Nephron progenitor cell (in vitro differentiated cells): ENCODE measurements at regions not wholly inside any gene's neighbourhood (a gene's known extent, or its start where the extent isn't known, plus 50 kb on each side); places are given as distances from the start of the nearest gene placed in this dataset.
"Not testable (repeated sequence)": the region's sequence is repeated elsewhere in the genome, so short reads cannot be mapped to it uniquely, and the experiment has no call there.

Experiments
- DNase-seq: peaks from one replicate; pipeline ENCODE4 v3.0.0; 2021
- H3K27ac Mint-ChIP-seq: 2 replicates; pipeline ENCODE4 v1.8.0; 2021; ENCODE audit warnings: mild to moderate bottlenecking, moderate library complexity, mixed read lengths
- H3K27me3 Mint-ChIP-seq: 2 replicates; pipeline ENCODE4 v1.8.0; 2021; ENCODE audit warnings: mild to moderate bottlenecking, low read depth, mixed read lengths; ENCODE audit not compliant: poor library complexity
- H3K36me3 Mint-ChIP-seq: 2 replicates; pipeline ENCODE4 v1.8.0; 2021; ENCODE audit warnings: low read depth, mixed read lengths
- H3K4me1 Mint-ChIP-seq: 2 replicates; pipeline ENCODE4 v1.8.0; 2021; ENCODE audit warnings: mixed read lengths
- H3K4me3 Mint-ChIP-seq: 2 replicates; pipeline ENCODE4 v1.8.0; 2021; ENCODE audit warnings: mild to moderate bottlenecking, moderate library complexity, mixed read lengths
- H3K9me3 Mint-ChIP-seq: 2 replicates; pipeline ENCODE4 v1.8.0; 2021; ENCODE audit warnings: mild to moderate bottlenecking, moderate library complexity, mixed read lengths
- TF ChIP-seq, protein P1 (sequence below): fragments of 200-600 bp; sonication (generic); IDR thresholded peaks from 2 replicates; pipeline ENCODE4 v1.5.0; 2021; ENCODE audit warnings: antibody characterized with exemption

DNA sequence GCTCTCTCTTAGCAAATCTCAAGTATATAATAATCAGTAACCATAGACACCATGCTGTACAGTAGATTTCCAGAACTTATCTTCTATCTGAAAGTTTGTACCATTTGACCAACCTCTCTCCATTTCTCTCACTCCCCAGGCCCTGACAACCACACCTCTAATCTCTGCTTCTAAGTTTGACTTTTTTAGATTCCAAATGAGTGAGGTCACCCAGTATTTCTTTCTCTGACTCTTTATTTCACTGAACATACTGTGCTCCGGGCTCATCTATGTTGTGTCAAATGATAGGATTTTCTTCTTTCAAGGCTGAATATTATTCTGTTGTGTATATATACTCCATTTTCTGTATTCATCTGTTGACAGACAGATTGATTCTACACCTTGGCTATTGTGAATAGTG lies 110.1 kb upstream of the METTL14 start:
- H3K4me1 Mint-ChIP-seq, H3K9me3 Mint-ChIP-seq, H3K27ac Mint-ChIP-seq, DNase-seq, H3K36me3 Mint-ChIP-seq, H3K4me3 Mint-ChIP-seq: not testable (repeated sequence)
- peaks cover 18% of the 10 kb centered on the region for H3K27me3 Mint-ChIP-seq

DNA sequence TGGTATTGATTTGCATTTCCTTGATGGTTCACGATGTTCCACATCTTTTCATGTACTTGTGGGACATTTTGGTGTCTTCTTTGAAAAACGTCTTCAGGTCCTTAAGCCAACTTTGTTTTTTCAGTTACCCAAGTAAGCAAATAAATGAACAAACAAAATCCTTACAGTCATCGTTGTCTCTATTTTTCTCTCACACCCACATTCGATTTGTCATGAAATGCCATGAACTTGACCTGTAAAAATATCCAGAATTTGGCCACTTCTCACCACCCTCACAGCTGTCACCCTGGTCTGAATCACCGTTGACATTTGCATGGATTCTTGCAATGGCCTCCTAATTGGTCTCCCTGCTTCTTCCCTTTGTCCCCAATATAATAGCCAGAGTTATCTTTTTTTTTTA lies 109.5 kb upstream of the METTL14 start:
- not testable (repeated sequence) for DNase-seq, H3K27ac Mint-ChIP-seq, H3K4me1 Mint-ChIP-seq, H3K4me3 Mint-ChIP-seq, H3K36me3 Mint-ChIP-seq, H3K9me3 Mint-ChIP-seq
- peaks cover 19% of the 10 kb centered on the region for H3K27me3 Mint-ChIP-seq

DNA sequence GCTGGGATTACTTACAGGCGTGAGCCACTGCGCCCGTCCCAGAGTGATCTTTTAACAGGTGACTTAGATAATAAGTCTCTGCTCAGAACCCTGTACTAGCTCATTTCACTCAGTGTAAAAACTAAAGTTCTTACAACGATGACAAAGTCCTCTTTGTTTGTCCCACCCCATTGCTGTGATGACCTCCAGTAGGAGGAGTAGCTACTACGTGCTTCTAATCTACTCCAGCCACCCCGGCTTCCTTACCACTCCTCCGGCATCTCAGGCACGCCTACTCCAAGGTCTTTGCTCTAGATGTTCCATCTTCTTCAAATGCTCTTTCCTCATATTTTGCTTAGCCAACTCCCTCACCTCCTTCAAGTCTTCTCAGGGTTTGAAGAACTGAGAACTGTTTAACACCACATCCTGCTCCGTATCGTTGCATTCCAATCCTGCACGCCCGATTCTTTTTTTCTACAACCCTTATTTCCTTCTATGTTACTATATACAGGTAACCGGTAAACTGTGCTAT lies 108.4 kb upstream of the METTL14 start:
- not testable (repeated sequence) for H3K36me3 Mint-ChIP-seq, H3K9me3 Mint-ChIP-seq, H3K27ac Mint-ChIP-seq, H3K4me3 Mint-ChIP-seq, H3K4me1 Mint-ChIP-seq, DNase-seq
- peaks cover 27% of the 10 kb centered on the region for H3K27me3 Mint-ChIP-seq

DNA sequence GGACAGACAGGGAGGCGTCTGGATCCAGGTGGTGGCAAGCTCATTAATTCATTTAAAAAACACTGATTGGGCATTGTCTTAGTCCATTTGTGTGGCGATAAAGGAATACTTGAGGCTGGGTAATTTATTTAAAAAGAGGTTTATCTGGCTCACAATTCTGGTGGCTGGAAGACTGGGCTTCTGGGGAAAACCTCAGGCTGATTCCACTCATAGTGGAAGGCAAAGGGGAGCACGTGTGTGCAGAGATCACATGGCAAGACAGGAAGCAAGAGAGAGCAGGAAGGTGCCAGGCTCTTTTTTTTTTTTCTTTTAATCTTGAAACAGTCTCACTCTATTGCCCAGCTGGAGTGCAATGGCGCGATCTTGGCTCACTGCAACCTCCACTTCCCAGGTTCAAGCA lies 100.2 kb upstream of the METTL14 start:
- no peak overlapping the region for H3K27ac Mint-ChIP-seq
- TF ChIP-seq, protein P1, sequence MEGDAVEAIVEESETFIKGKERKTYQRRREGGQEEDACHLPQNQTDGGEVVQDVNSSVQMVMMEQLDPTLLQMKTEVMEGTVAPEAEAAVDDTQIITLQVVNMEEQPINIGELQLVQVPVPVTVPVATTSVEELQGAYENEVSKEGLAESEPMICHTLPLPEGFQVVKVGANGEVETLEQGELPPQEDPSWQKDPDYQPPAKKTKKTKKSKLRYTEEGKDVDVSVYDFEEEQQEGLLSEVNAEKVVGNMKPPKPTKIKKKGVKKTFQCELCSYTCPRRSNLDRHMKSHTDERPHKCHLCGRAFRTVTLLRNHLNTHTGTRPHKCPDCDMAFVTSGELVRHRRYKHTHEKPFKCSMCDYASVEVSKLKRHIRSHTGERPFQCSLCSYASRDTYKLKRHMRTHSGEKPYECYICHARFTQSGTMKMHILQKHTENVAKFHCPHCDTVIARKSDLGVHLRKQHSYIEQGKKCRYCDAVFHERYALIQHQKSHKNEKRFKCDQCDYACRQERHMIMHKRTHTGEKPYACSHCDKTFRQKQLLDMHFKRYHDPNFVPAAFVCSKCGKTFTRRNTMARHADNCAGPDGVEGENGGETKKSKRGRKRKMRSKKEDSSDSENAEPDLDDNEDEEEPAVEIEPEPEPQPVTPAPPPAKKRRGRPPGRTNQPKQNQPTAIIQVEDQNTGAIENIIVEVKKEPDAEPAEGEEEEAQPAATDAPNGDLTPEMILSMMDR, result no peak
- no peak overlapping the region for H3K4me3 Mint-ChIP-seq
- DNase-seq, result no peak
- H3K4me1 Mint-ChIP-seq, result peaks cover 17% of the 10 kb centered on the region
- H3K27me3 Mint-ChIP-seq, result peaks cover 59% of the 10 kb centered on the region
- no peaks in the 10 kb centered on the region for H3K36me3 Mint-ChIP-seq
- H3K9me3 Mint-ChIP-seq, result no peaks in the 10 kb centered on the region

DNA sequence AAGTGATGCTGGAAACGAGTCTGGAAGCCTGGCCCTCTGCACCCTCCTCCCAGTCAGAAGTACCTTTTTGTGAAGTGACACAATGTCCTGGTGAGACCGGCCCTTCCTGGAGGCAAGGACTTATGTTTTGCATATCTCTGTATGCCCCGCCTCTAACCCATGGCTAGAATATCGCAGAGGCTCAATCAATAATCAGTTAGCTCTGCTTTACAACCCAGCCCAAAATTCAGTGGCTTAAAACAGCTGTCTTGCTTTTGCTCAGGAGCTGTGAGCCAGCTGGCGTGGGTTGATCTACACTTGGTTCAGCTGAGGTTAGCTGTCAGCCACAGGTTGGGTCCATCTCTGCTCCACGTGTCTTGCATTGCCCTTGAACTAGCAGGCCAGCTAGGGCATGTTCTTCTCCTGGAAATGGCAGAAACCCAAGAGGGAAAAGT lies 98.8 kb upstream of the METTL14 start:
- TF ChIP-seq, protein P1, result no peak
- no peak overlapping the region for H3K27ac Mint-ChIP-seq
- no peak overlapping the region for H3K4me3 Mint-ChIP-seq
- peaks cover 60% of the 10 kb centered on the region for H3K27me3 Mint-ChIP-seq
- no peak for DNase-seq
- peaks cover 22% of the 10 kb centered on the region for H3K4me1 Mint-ChIP-seq
- no peaks in the 10 kb centered on the region for H3K36me3 Mint-ChIP-seq
- no peaks in the 10 kb centered on the region for H3K9me3 Mint-ChIP-seq

DNA sequence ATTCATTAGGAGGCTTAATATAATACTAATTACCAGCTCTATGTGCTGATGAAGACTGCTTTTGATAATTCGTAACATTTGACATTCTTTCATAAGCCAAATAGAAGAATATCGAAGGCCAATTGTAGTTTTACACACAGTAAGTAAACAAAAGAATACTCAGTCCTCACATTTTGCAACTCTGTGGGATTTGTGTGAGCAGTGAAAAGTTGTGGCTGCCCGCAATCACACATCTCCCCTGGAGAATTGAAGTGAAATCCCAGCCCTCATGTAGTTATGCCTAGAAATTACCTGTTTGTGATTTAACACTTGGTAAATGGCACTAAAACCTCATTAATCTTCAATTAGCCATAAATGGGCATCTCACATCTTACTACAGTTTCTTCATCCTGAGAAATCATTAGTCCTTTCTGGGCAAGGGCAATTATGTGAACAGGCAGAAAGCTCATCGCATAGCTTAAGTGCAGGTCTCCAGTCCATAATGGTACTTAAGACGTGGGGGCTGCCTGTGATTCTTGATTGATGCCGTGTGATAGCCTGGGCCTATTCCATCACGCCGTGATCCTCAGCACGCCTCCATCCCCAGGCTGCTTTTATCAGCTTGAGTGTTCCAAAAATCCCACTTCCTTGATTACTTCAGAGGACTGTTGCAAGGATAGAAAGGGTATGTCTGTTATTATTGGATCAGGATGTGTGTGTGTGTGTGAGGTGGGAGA lies 97.9 kb upstream of the METTL14 start:
- Mint-ChIP-seq H3K4me3 (no peak overlapping the region), H3K36me3 (no peaks in the 10 kb centered on the region), H3K27ac (no peak overlapping the region), H3K4me1 (peaks cover 20% of the 10 kb centered on the region), H3K27me3 (peaks cover 56% of the 10 kb centered on the region), H3K9me3 (no peaks in the 10 kb centered on the region)
- no peak for DNase-seq
- TF ChIP-seq, protein P1, result no peak

DNA sequence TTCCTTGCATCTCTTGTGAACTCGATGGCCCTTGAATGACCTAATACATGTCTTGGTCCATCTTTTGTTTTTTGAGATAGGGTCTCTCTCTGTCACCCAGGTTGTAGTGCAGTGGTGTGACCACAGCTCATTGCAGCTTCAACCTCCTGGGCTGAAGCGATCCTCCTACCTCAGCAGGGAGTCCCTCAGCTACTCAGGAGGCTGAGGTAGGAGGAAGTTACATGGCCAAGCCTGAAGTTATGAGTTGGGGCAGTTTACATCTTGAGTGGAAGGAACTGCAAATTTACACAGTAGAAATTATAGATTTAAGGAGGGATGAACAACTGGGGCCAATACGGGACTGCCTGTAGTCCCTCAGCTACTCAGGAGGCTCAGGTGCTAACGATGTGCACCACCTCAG lies 97.2 kb upstream of the METTL14 start:
- no peaks in the 10 kb centered on the region for H3K36me3 Mint-ChIP-seq
- no peaks in the 10 kb centered on the region for H3K9me3 Mint-ChIP-seq
- H3K27ac Mint-ChIP-seq, result no peak overlapping the region
- H3K4me1 Mint-ChIP-seq, result peaks cover 20% of the 10 kb centered on the region
- peaks cover 52% of the 10 kb centered on the region for H3K27me3 Mint-ChIP-seq
- no peak overlapping the region for H3K4me3 Mint-ChIP-seq
- TF ChIP-seq, protein P1, result no peak
- no peak for DNase-seq
